ENCODE measurements at regions not wholly inside any gene's neighbourhood (a gene's known extent, or its start where the extent isn't known, plus 50 kb on each side); places are given as distances from the start of the nearest gene placed in this dataset.
"Not testable (repeated sequence)": the region's sequence is repeated elsewhere in the genome, so short reads cannot be mapped to it uniquely, and the experiment has no call there.

DNA sequence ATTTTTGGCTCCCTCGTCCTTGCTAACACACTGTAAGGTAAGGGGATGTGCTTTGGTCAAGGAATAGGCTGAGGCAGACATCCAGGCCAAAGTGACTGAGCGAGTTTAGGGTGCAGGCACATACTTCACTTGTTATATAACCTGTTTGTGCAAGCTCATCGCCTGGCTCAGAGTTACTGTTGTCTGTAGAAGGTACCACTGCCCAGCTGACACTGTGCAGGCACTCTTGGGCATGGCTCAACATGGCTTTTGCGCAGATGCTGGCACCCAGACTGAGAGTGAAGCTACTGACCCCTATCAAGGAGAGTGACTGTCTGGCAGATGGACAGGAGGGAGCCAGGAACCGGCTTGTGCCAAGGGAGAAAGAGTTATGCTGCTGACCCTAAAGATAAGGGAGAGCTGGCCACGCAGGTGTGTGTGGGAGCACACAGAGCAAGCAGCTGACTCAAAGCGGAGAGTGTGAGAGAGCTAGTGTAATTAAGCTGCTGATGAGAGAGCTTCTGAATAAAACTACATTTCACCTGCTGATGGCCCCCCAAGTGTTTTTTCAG is 307.3 kb upstream of the USP24 start:
- no peaks in the 10 kb centered on the region for H3K9me3 ChIP-seq
- intact Hi-C loops (cut with DNase I), result no loop called here
- no peaks in the 10 kb centered on the region for H3K27me3 ChIP-seq
- no peak overlapping the region for H3K4me3 ChIP-seq
- H3K4me1 ChIP-seq, result no peaks in the 10 kb centered on the region
- no peak overlapping the region for H3K27ac ChIP-seq
- 71 to 81% methylated on average over 6 of the region's 7 CpGs for WGBS, 2 donors
- H3K36me3 ChIP-seq, result no peaks in the 10 kb centered on the region
- DNase-seq, result no peak
- TF ChIP-seq, protein P1, sequence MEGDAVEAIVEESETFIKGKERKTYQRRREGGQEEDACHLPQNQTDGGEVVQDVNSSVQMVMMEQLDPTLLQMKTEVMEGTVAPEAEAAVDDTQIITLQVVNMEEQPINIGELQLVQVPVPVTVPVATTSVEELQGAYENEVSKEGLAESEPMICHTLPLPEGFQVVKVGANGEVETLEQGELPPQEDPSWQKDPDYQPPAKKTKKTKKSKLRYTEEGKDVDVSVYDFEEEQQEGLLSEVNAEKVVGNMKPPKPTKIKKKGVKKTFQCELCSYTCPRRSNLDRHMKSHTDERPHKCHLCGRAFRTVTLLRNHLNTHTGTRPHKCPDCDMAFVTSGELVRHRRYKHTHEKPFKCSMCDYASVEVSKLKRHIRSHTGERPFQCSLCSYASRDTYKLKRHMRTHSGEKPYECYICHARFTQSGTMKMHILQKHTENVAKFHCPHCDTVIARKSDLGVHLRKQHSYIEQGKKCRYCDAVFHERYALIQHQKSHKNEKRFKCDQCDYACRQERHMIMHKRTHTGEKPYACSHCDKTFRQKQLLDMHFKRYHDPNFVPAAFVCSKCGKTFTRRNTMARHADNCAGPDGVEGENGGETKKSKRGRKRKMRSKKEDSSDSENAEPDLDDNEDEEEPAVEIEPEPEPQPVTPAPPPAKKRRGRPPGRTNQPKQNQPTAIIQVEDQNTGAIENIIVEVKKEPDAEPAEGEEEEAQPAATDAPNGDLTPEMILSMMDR (IDR thresholded peaks at IDR 0.05), result no peak
- no peak for TF ChIP-seq POLR2A (IDR thresholded peaks at IDR 0.05)

DNA sequence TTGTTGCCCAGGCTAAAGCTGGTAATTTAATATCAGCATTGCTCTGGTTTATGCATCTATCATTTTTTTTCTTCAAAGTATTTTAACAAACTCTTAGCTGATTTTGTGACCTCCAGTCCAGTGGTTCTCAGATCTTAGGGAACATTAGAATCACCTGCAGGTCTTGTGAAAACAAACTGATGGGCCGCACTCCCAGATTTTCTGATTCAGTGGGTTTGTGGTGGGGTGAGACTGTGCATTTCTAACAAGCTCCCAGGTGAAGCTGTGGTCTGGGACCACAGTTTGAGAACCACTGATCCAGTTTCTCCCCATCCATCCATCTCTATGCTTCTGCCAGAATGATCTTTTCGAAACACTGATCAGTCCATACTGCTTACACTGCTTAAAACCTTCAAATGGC is 305.7 kb upstream of the USP24 start:
- intact Hi-C loops (cut with DNase I), result no loop called here
- H3K9me3 ChIP-seq, result no peaks in the 10 kb centered on the region
- no peak overlapping the region for H3K27ac ChIP-seq
- no peak overlapping the region for H3K4me3 ChIP-seq
- WGBS, 2 donors, result 75 to 94% methylated on average over 2 of the region's 2 CpGs
- TF ChIP-seq, protein P1 (IDR thresholded peaks at IDR 0.05), result no peak
- TF ChIP-seq POLR2A (IDR thresholded peaks at IDR 0.05), result no peak
- DNase-seq, result no peak
- H3K27me3 ChIP-seq, result no peaks in the 10 kb centered on the region
- no peaks in the 10 kb centered on the region for H3K4me1 ChIP-seq
- no peaks in the 10 kb centered on the region for H3K36me3 ChIP-seq

DNA sequence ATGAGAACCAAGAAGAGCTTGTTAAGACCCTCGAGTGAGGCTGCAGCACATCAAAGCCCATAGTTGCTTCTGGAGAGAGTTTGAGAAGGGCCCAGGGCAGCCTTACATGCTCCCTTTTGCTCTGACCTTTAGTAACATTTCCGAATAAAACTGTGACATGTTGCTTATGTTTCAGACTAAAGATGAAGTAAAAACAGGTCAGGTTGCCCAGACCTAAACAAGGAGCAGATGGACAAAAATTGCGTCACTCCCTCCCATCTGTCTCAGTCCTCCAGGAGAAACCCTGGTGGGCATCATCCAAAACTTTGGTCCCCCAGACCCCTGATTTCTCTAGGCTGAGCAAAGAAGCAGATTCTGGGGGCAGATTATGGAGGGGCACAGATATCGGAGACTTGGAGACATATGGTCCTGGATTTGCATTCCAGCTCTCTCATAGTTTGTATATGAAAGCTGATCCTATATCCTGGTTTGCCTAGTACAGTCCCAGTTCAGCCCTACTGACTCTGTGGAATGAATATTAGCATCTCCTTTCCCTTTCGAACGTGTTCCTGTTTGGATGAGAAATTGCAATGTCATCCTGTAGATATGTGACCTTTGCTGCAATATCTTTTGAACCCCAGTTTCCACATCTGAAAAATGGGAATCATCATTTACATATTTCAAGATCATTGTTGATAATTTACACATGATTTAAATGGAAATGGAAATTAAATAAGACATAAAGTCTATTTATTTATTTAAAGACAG is 304.9 kb upstream of the USP24 start:
- H3K4me3 ChIP-seq, result no peak overlapping the region
- WGBS, 2 donors, result 69 to 78% methylated on average over 5 to 6 of the region's 6 CpGs

DNA sequence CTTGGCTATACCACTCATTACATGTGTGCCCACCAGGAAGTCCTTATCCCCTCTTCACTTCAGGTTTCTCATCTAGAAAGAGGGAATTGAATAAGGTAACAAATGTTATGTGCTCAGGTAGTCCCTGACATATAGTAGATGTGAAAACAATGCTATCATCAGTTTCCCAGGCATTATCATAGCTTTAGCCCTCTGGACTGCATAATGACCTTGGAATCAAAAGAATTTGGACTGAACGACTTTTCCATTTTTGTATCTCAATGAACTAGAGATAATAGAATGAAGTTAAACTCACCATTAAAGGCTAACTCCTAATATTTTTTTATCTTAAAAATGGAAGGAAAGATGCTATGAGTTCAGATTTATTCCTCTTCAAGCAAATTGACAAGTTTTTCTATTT is 304.1 kb upstream of the USP24 start:
- intact Hi-C loops (cut with DNase I), result no loop called here
- Histone ChIP-seq H3K27ac (no peak overlapping the region), H3K4me1 (no peaks in the 10 kb centered on the region), H3K9me3 (no peaks in the 10 kb centered on the region), H3K4me3 (no peak overlapping the region), H3K36me3 (no peaks in the 10 kb centered on the region), H3K27me3 (no peaks in the 10 kb centered on the region)
- no peak for DNase-seq
- WGBS, 2 donors, result 50 to 72% methylated on average over 1 of the region's 1 CpG
- TF ChIP-seq POLR2A (IDR thresholded peaks at IDR 0.05), result no peak
- TF ChIP-seq, protein P1 (IDR thresholded peaks at IDR 0.05), result no peak

More for the DNA sequence above, 304.9 kb upstream of the USP24 start:
- intact Hi-C loops (cut with DNase I), result no loop called here
- Histone ChIP-seq H3K27me3 (no peaks in the 10 kb centered on the region), H3K36me3 (no peaks in the 10 kb centered on the region), H3K4me1 (no peaks in the 10 kb centered on the region), H3K27ac (no peak overlapping the region), H3K9me3 (no peaks in the 10 kb centered on the region)
- TF ChIP-seq, protein P1 (IDR thresholded peaks at IDR 0.05), result no peak
- no peak for TF ChIP-seq POLR2A (IDR thresholded peaks at IDR 0.05)
- no peak for DNase-seq

DNA sequence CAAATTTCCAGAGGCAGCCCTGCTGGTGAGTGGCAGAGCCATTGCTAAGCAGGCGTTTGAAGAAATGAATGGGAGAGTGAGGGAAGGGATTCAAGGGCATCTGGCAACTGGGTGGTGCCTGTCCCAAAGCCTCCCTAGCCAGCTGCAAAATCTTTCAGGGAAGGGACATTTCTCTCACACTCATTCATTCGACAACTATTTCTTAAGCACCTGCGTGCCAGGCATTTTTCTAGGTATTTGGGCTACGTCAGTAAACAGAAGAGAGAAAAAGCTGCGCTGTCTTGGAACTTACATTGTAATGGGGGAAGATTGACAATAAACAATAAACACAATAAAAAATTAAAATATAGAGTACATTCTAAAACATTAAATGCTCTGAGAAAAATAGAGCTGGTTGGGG is 301.9 kb upstream of the USP24 start:
- WGBS, 2 donors, result 84 to 87% methylated on average over 5 of the region's 5 CpGs
- no peak overlapping the region for H3K27ac ChIP-seq
- TF ChIP-seq, protein P1 (IDR thresholded peaks at IDR 0.05), result no peak
- TF ChIP-seq POLR2A (IDR thresholded peaks at IDR 0.05), result no peak
- H3K27me3 ChIP-seq, result no peaks in the 10 kb centered on the region
- no peaks in the 10 kb centered on the region for H3K9me3 ChIP-seq
- no peaks in the 10 kb centered on the region for H3K36me3 ChIP-seq
- DNase-seq, result no peak
- intact Hi-C loops (cut with DNase I), result no loop called here
- no peaks in the 10 kb centered on the region for H3K4me1 ChIP-seq
- H3K4me3 ChIP-seq, result no peak overlapping the region

DNA sequence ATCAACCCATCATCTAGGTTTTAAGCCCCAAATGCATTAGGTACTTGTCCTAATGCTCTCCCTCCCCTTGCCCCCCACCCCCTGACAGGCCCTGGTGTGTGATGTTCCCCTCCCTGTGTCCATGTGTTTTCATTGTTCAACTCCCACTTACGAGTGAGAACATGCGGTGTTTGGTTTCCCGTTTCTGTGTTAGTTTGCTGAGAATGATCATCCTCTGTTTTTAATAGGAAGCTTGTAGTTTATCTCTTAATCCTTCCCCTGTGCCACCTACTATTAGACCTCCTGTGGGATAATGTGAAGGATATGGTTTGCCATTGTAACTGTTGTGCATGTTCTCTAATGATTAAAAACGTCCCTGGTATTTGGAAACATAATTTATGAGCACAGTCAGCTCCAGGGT is 299.4 kb upstream of the USP24 start:
- intact Hi-C loops (cut with DNase I); H3K9me3 ChIP-seq; H3K36me3 ChIP-seq; H3K4me1 ChIP-seq; H3K4me3 ChIP-seq; DNase-seq; H3K27ac ChIP-seq; H3K27me3 ChIP-seq: not testable (repeated sequence)
- 39 to 54% methylated on average over 2 to 4 of the region's 4 CpGs for WGBS, 2 donors
